ENCODE measurements at regions not wholly inside any gene's neighbourhood (a gene's known extent, or its start where the extent isn't known, plus 50 kb on each side); places are given as distances from the start of the nearest gene placed in this dataset.

DNA sequence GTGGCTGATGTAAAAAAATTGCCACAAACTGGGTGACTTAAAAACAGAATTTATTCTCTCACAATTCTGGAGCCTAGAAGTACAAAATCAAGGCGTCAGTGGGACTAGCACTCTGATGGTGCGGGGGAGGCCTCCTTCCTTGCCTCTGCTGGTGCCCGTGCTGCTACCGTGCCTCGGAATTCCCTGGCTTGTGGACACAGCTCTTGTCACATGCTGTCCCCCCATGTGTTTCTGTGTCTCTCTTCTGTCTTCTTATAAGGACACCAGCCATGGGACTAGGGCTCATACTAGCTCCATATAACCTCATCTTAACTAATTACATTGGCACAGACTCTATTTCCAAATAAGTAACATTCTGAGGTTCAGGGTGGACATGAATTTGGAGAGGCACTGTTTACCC lies 242.3 kb upstream of the IRX2 start (continued):
- no peak for TF ChIP-seq RXRA (IDR thresholded peaks at IDR 0.05; ENCODE audit: insufficient read depth, low read depth, low read length)
- TF ChIP-seq SIX5 (IDR thresholded peaks at IDR 0.05; ENCODE audit: low read depth, low read length): no peak
- no peak for TF ChIP-seq CBX5 (IDR thresholded peaks at IDR 0.05; ENCODE audit: low read depth, low read length)
- TF ChIP-seq BACH1 (IDR thresholded peaks at IDR 0.05; ENCODE audit: low read length): no peak
- TF ChIP-seq CTCF (IDR thresholded peaks at IDR 0.05; ENCODE audit: control extremely low read depth in 1 of 3, insufficient read depth in 1 of 3, low read depth in 1 of 3, low read length in 3 of 3): no peak
- no peak for TF ChIP-seq RFX5 (IDR thresholded peaks at IDR 0.05; ENCODE audit: borderline replicate concordance, low read depth, low read length)
- TF ChIP-seq CHD7 (IDR thresholded peaks at IDR 0.05; ENCODE audit: insufficient replicate concordance, low read length): no peak
- TF ChIP-seq TBP (IDR thresholded peaks at IDR 0.05; ENCODE audit: low read depth, low read length): no peak
- no peak for TF ChIP-seq TAF7 (optimal IDR thresholded peaks at IDR 0.05; ENCODE audit: borderline replicate concordance, low read depth, low read length)
